ENCODE measurements at regions not wholly inside any gene's neighbourhood (a gene's known extent, or its start where the extent isn't known, plus 50 kb on each side); places are given as distances from the start of the nearest gene placed in this dataset.

- TF ChIP-seq, protein P1, sequence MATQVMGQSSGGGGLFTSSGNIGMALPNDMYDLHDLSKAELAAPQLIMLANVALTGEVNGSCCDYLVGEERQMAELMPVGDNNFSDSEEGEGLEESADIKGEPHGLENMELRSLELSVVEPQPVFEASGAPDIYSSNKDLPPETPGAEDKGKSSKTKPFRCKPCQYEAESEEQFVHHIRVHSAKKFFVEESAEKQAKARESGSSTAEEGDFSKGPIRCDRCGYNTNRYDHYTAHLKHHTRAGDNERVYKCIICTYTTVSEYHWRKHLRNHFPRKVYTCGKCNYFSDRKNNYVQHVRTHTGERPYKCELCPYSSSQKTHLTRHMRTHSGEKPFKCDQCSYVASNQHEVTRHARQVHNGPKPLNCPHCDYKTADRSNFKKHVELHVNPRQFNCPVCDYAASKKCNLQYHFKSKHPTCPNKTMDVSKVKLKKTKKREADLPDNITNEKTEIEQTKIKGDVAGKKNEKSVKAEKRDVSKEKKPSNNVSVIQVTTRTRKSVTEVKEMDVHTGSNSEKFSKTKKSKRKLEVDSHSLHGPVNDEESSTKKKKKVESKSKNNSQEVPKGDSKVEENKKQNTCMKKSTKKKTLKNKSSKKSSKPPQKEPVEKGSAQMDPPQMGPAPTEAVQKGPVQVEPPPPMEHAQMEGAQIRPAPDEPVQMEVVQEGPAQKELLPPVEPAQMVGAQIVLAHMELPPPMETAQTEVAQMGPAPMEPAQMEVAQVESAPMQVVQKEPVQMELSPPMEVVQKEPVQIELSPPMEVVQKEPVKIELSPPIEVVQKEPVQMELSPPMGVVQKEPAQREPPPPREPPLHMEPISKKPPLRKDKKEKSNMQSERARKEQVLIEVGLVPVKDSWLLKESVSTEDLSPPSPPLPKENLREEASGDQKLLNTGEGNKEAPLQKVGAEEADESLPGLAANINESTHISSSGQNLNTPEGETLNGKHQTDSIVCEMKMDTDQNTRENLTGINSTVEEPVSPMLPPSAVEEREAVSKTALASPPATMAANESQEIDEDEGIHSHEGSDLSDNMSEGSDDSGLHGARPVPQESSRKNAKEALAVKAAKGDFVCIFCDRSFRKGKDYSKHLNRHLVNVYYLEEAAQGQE (IDR thresholded peaks at IDR 0.05; ENCODE audit: insufficient read depth in 1 of 2, low read depth in 2 of 2, low read length in 2 of 2): no peak
- TF ChIP-seq POLR2AphosphoS5 (IDR thresholded peaks at IDR 0.05; ENCODE audit: low read depth, low read length): no peak
- no peak for TF ChIP-seq SIN3A (IDR thresholded peaks at IDR 0.05; ENCODE audit: borderline replicate concordance, insufficient read depth, low read length)
- TF ChIP-seq TAF1 (IDR thresholded peaks at IDR 0.05; ENCODE audit: borderline replicate concordance, insufficient read depth, low read length): no peak
These were observed 145.9 kb upstream of the LHX1 start for GRCh38 chr17:36791150-36791941.
